Colonic mucosa (tissue), 4 donors: ENCODE measurements at regions not wholly inside any gene's neighbourhood (a gene's known extent, or its start where the extent isn't known, plus 50 kb on each side); places are given as distances from the start of the nearest gene placed in this dataset.
A peak's percentile ranks its signal among the peaks of the same experiment; 100 is the strongest.

Source experiments
- DNase-seq: peaks from one replicate; pipeline ENCODE4 v3.0.0-alpha.2; 2020
- H3K27ac ChIP-seq: fragments of 200-600 bp; one replicate; pipeline ENCODE4 v1.8.0; 2021
- H3K27me3 ChIP-seq: fragments of 200-600 bp; one replicate; pipeline ENCODE4 v1.8.0; 2021
- H3K36me3 ChIP-seq: fragments of 200-600 bp; one replicate; pipeline ENCODE4 v1.8.0; 2021
- H3K4me1 ChIP-seq: fragments of 200-600 bp; one replicate; pipeline ENCODE4 v1.8.0; 2021; ENCODE audit warnings: mild to moderate bottlenecking
- H3K4me3 ChIP-seq: fragments of 200-600 bp; one replicate; pipeline ENCODE4 v1.8.0; 2021
- H3K9ac ChIP-seq, 2 donors: one replicate each; pipeline ENCODE4 v1.7.0; 2013; ENCODE audit warnings: control low read depth in 2 of 2, low read depth in 2 of 2, low read length in 2 of 2
- H3K9me3 ChIP-seq: fragments of 200-600 bp; one replicate; pipeline ENCODE4 v1.8.0; 2021
- CTCF ChIP-seq: fragments of 200-600 bp; IDR thresholded peaks from one replicate; pipeline ENCODE4 v1.8.0; 2022; ENCODE audit warnings: antibody characterized with exemption, mild to moderate bottlenecking
- intact Hi-C: fragments of 100-400 bp; cut with DNase I; formaldehyde crosslinking; loops from one replicate; pipeline ENCODE4 v1.14.1; 2022
- donor health status: healthy.
- donor health status: DM: no; HTN: no; CAD: no.
- donor health status: DM: no; HTN: no; CAD: no.

GRCh38 chr6:43981363-43981990 is 145.8 kb downstream of the MRPL14 start:
- H3K4me3 ChIP-seq, result no peak overlapping the region
- H3K27ac ChIP-seq, result no peak overlapping the region
- intact Hi-C loops, result no loop called here
- DNase-seq, result no peak
- no peak overlapping the region for H3K9ac ChIP-seq
- H3K9me3 ChIP-seq, result no peaks in the 10 kb centered on the region
- H3K36me3 ChIP-seq, result no peaks in the 10 kb centered on the region
- H3K27me3 ChIP-seq, result no peaks in the 10 kb centered on the region
- H3K4me1 ChIP-seq, result no peaks in the 10 kb centered on the region
- TF ChIP-seq CTCF, result no peak

- intact Hi-C loops, result no loop called here
- peak; percentile 29 for DNase-seq
- Histone ChIP-seq H3K9me3 (no peaks in the 10 kb centered on the region), H3K27ac (no peak overlapping the region), H3K4me1 (no peaks in the 10 kb centered on the region), H3K9ac (no peak overlapping the region), H3K4me3 (no peak overlapping the region), H3K36me3 (no peaks in the 10 kb centered on the region), H3K27me3 (no peaks in the 10 kb centered on the region)
- no peak for TF ChIP-seq CTCF
Observed at GRCh38 chr6:43980004-43980795, 147.1 kb downstream of the MRPL14 start.

- H3K9me3 ChIP-seq, result no peaks in the 10 kb centered on the region
- peak; percentile 13 for DNase-seq
- H3K36me3 ChIP-seq, result no peaks in the 10 kb centered on the region
- no peak overlapping the region for H3K27ac ChIP-seq
- H3K4me1 ChIP-seq, result no peaks in the 10 kb centered on the region
- no peaks in the 10 kb centered on the region for H3K27me3 ChIP-seq
- no peak for TF ChIP-seq CTCF
- H3K4me3 ChIP-seq, result no peak overlapping the region
- intact Hi-C loops, result no loop called here
- H3K9ac ChIP-seq, result no peak overlapping the region
Observed at GRCh38 chr6:43979525-43979924, 147.7 kb downstream of the MRPL14 start.

GRCh38 chr6:43978473-43979346 is 148.5 kb downstream of the MRPL14 start:
- H3K9me3 ChIP-seq, result no peaks in the 10 kb centered on the region
- no peak overlapping the region for H3K9ac ChIP-seq
- no peaks in the 10 kb centered on the region for H3K27me3 ChIP-seq
- H3K4me1 ChIP-seq, result no peaks in the 10 kb centered on the region
- no peak for TF ChIP-seq CTCF
- intact Hi-C loops, result no loop called here
- no peak overlapping the region for H3K27ac ChIP-seq
- no peak overlapping the region for H3K4me3 ChIP-seq
- no peak for DNase-seq
- H3K36me3 ChIP-seq, result no peaks in the 10 kb centered on the region

- Histone ChIP-seq H3K36me3 (no peaks in the 10 kb centered on the region), H3K4me1 (no peaks in the 10 kb centered on the region), H3K27me3 (no peaks in the 10 kb centered on the region), H3K27ac (no peak overlapping the region), H3K9me3 (no peaks in the 10 kb centered on the region), H3K4me3 (no peak overlapping the region), H3K9ac (no peak overlapping the region)
- intact Hi-C loops, result no loop called here
- DNase-seq, result no peak
- no peak for TF ChIP-seq CTCF
Observed at GRCh38 chr6:43977404-43978111, 149.7 kb downstream of the MRPL14 start.
